K562 (cell line): ENCODE measurements at regions not wholly inside any gene's neighbourhood (a gene's known extent, or its start where the extent isn't known, plus 50 kb on each side); places are given as distances from the start of the nearest gene placed in this dataset.

Experiments
- AFF4 ChIP-seq: sonication (generic); formaldehyde crosslinking; IDR thresholded peaks from 2 replicates; pipeline ENCODE4 v1.8.0; 2023; ENCODE audit warnings: mild to moderate bottlenecking, missing genetic modification reagents
- CEBPB ChIP-seq: fragments of 450-650 bp; IDR thresholded peaks from 2 replicates; pipeline ENCODE4 v1.6.1; 2016; ENCODE audit warnings: missing genetic modification characterization, missing compliant biosample characterization
- FOSL1 ChIP-seq: fragments of 200-800 bp; sonication (Bioruptor generic); conservative IDR thresholded peaks from 2 replicates; pipeline ENCODE4 v1.6.1; 2016; ENCODE audit warnings: missing genetic modification characterization, missing compliant biosample characterization
- FOXK2 ChIP-seq, 2 experiments: fragments of 450-650 bp; IDR thresholded peaks in 1 of 2; conservative IDR thresholded peaks in 1 of 2; 2 replicates each; pipeline ENCODE4 v1.6.1; 2016; ENCODE audit warnings: low read depth in 2 of 2, mild to moderate bottlenecking in 1 of 2
- GTF2F1 ChIP-seq: IDR thresholded peaks from 2 replicates; pipeline ENCODE4 v1.6.1; 2011; ENCODE audit warnings: low read depth, low read length, improper control_type of control experiment
- IRF2 ChIP-seq: sonication (generic); formaldehyde crosslinking; IDR thresholded peaks from 2 replicates; pipeline ENCODE4 v1.8.1; 2022; ENCODE audit warnings: mild to moderate bottlenecking, missing genetic modification reagents
- JUN ChIP-seq, 2 experiments: sonication (generic) in 1 of 2; formaldehyde crosslinking in 1 of 2; IDR thresholded peaks; 2 replicates each; pipeline versions ENCODE4 v1.6.1 to v1.8.0; 2012 to 2022; ENCODE audit warnings: borderline replicate concordance in 2 of 2, mild to moderate bottlenecking in 2 of 2, improper control_type of control experiment in 1 of 2, low read depth in 1 of 2, low read length in 1 of 2, missing genetic modification reagents in 1 of 2
- MAFF ChIP-seq: IDR thresholded peaks from 2 replicates; pipeline ENCODE4 v1.6.1; 2012; ENCODE audit warnings: low read length, improper control_type of control experiment
- POLR2A ChIP-seq: fragments of 450-650 bp; conservative IDR thresholded peaks from 2 replicates; pipeline ENCODE4 v1.6.1; 2016
- SRF ChIP-seq, 2 experiments: fragments of 250-450, 450-650 bp in 1 of 2; sonication (Bioruptor Pico) in 1 of 2; sonication (generic) in 1 of 2; formaldehyde crosslinking; IDR thresholded peaks; 2 replicates each; pipeline versions ENCODE4 v1.5.0 to v1.5.1; 2020 to 2022; ENCODE audit warnings: mild to moderate bottlenecking in 1 of 2, missing genetic modification reagents in 1 of 2
- ZNF140 ChIP-seq: fragments of 250-450 bp; sonication (Bioruptor Pico); IDR thresholded peaks from 2 replicates; pipeline ENCODE4 v1.8.0; 2021; ENCODE audit warnings: moderate library complexity, mild to moderate bottlenecking, inconsistent platforms
- ZNF644 ChIP-seq: fragments of 200-800 bp; sonication (Bioruptor generic); IDR thresholded peaks from 2 replicates; pipeline ENCODE4 v1.6.1; 2016; ENCODE audit warnings: low read depth, missing genetic modification characterization, missing compliant biosample characterization

DNA sequence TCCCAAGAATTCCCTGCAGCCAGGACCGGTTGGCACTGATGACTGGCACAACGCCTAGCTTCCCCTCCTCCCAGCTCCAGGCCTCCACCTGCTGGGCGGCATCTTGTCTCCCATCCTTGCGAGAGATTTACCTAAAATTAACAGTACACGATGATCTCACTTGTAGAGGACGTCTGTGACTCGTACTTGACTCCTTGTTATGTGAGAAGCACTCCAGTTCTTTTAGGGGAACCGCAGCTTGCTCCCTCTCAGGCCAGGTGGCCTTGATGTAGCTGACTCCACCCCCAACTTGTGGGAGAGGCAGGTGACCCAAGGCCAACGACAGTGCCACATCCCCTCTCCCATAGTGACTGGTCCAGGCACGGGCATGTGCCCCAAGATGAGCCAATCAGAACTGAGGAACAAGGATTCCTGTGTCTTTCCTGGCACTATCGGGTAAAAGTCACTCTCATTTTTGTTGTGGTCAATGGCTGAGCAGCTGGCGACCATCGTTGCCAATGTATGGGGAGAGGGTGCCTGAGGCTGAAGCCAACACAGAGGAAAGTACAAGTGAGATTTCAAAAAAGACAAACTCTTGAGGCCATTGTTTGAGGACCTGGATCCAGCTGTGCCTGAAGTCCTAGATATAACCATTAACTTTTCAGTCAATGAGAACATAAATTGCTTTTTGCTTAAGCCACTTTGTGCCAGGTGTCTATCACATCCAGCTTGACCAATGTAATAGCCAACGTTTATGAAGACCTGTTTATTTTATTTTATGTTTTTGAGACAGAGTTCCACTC is 208.7 kb downstream of the RBM19 start:
- TF ChIP-seq ZNF140 (no peak), AFF4 (CRISPR knock-in tag) (no peak), SRF (CRISPR knock-in tag; IDR thresholded peaks at IDR 0.05) (no peak), GTF2F1 (no peak), IRF2 (CRISPR knock-in tag) (no peak), MAFF (no peak), POLR2A (no peak), JUN (IDR thresholded peaks at IDR 0.05; ENCODE audit: borderline replicate concordance, low read depth, low read length) (no peak), JUN (CRISPR knock-in tag; IDR thresholded peaks at IDR 0.05; ENCODE audit: borderline replicate concordance) (no peak), CEBPB (tag) (no peak), FOSL1 (tag) (no peak), FOXK2 (conservative IDR thresholded peaks at IDR 0.05 in 1 of 2, IDR thresholded peaks at IDR 0.05 in 1 of 2; ENCODE audit: low read depth in 2 of 2) (no peak), ZNF644 (no peak)
